ENCODE measurements at regions not wholly inside any gene's neighbourhood (a gene's known extent, or its start where the extent isn't known, plus 50 kb on each side); places are given as distances from the start of the nearest gene placed in this dataset.

DNA sequence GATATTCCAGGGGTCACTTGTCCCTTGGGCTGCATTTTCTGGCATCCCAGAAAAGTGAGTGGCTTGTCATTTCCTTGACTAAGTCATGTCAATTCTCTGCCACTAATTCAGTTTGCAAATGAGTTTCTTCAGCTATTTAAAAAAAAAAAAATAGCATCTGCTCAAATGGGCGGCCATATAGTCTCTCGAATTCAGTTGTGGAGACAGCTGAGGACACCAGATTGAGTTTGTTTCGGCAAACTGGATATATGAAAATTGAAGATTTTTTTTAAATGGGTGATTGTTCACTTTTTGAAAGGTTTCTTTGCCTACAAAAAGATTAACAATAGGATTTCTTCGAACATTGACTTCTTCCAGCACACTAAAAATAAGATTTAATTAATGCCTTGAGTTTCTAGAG, 96.3 kb upstream of the TIAM2 start:
- Mint-ChIP-seq H3K27ac (ENCODE audit: unreplicated experiment) (no peak overlapping the region), H3K4me1 (ENCODE audit: low read depth) (peaks cover 10% of the 10 kb centered on the region), H3K4me3 (ENCODE audit: unreplicated experiment) (no peak overlapping the region), H3K9me3 (ENCODE audit: low read depth) (no peaks in the 10 kb centered on the region), H3K27me3 (ENCODE audit: low read depth) (no peaks in the 10 kb centered on the region), H3K36me3 (ENCODE audit: low read depth) (peaks cover 3% of the 10 kb centered on the region)
- TF ChIP-seq, protein P1, sequence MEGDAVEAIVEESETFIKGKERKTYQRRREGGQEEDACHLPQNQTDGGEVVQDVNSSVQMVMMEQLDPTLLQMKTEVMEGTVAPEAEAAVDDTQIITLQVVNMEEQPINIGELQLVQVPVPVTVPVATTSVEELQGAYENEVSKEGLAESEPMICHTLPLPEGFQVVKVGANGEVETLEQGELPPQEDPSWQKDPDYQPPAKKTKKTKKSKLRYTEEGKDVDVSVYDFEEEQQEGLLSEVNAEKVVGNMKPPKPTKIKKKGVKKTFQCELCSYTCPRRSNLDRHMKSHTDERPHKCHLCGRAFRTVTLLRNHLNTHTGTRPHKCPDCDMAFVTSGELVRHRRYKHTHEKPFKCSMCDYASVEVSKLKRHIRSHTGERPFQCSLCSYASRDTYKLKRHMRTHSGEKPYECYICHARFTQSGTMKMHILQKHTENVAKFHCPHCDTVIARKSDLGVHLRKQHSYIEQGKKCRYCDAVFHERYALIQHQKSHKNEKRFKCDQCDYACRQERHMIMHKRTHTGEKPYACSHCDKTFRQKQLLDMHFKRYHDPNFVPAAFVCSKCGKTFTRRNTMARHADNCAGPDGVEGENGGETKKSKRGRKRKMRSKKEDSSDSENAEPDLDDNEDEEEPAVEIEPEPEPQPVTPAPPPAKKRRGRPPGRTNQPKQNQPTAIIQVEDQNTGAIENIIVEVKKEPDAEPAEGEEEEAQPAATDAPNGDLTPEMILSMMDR (IDR thresholded peaks at IDR 0.05) = no peak
- no peak for DNase-seq (ENCODE audit: low spot score)

DNA sequence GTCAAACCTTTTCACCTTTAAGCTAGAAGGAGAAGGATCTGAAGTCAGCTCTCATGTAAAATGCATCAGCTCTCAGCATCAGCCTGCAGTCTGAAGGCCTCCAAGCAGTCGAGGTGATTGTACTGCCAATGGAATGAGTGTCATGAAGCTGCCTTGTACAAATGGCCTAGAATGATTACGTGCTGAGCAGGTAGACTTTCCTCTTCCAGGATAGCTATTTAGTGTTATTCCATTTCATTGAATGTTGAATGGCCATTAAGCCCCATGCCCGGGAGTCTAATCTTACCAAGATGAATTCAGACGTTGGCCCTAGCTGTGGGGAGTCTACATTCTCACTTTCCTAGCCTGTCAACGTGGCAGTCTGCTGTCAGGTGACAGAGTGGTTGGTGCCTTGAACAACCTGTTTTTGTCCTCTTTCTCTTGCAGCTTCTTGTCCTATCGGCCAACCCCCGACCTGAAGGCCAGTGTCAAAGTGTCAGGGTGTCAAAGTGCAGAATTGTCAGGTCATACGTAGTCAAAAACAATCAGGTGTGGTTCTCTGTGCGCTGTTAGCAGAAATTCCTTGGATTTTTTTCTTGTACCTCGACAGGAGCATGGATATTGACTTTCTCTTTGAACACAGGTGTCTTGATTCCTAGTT, 95.2 kb upstream of the TIAM2 start:
- no peak for DNase-seq (ENCODE audit: low spot score)
- Mint-ChIP-seq H3K9me3 (ENCODE audit: low read depth) (no peaks in the 10 kb centered on the region), H3K36me3 (ENCODE audit: low read depth) (peaks cover 3% of the 10 kb centered on the region), H3K4me3 (ENCODE audit: unreplicated experiment) (no peak overlapping the region), H3K27me3 (ENCODE audit: low read depth) (no peaks in the 10 kb centered on the region), H3K4me1 (ENCODE audit: low read depth) (peaks cover 2% of the 10 kb centered on the region), H3K27ac (ENCODE audit: unreplicated experiment) (no peak overlapping the region)
- TF ChIP-seq, protein P1 (IDR thresholded peaks at IDR 0.05) = no peak

- Mint-ChIP-seq H3K9me3 (ENCODE audit: low read depth) (no peaks in the 10 kb centered on the region), H3K27me3 (ENCODE audit: low read depth) (no peaks in the 10 kb centered on the region), H3K4me1 (ENCODE audit: low read depth) (no peaks in the 10 kb centered on the region), H3K36me3 (ENCODE audit: low read depth) (peaks cover 3% of the 10 kb centered on the region), H3K4me3 (ENCODE audit: unreplicated experiment) (no peak overlapping the region), H3K27ac (ENCODE audit: unreplicated experiment) (no peak overlapping the region)
- DNase-seq (ENCODE audit: low spot score) = no peak
- TF ChIP-seq, protein P1 (IDR thresholded peaks at IDR 0.05) = no peak
Measured at GRCh38 chr6:154901876-154902552, 93.1 kb upstream of the TIAM2 start.

DNA sequence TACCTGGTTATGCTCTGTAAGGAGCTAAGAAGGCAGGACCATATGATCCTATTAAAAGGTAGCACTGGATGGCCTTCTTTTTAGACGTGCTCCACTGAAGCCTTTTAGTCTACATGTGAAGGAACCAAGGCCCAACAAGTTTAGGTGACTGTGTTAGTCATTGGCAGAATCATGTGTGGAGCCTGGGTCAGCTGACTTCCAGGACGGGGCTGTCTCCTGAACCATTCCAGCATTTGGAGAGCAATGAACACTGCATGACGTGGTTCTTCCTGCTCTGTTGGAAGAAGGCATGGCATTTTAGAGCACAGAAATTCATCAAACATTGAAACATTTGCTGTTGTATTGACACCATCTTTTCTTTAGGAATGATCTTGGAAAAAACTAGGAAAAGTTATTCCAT, 87.8 kb upstream of the TIAM2 start:
- no peaks in the 10 kb centered on the region for H3K27me3 Mint-ChIP-seq (ENCODE audit: low read depth)
- no peak overlapping the region for H3K27ac Mint-ChIP-seq (ENCODE audit: unreplicated experiment)
- no peaks in the 10 kb centered on the region for H3K9me3 Mint-ChIP-seq (ENCODE audit: low read depth)
- peaks cover 7% of the 10 kb centered on the region for H3K4me1 Mint-ChIP-seq (ENCODE audit: low read depth)
- no peak overlapping the region for H3K4me3 Mint-ChIP-seq (ENCODE audit: unreplicated experiment)
- H3K36me3 Mint-ChIP-seq (ENCODE audit: low read depth) = no peaks in the 10 kb centered on the region
- TF ChIP-seq, protein P1 (IDR thresholded peaks at IDR 0.05) = no peak
- DNase-seq (ENCODE audit: low spot score) = no peak

- Mint-ChIP-seq H3K36me3 (ENCODE audit: low read depth) (no peaks in the 10 kb centered on the region), H3K27me3 (ENCODE audit: low read depth) (no peaks in the 10 kb centered on the region), H3K9me3 (ENCODE audit: low read depth) (no peaks in the 10 kb centered on the region), H3K27ac (ENCODE audit: unreplicated experiment) (no peak overlapping the region), H3K4me3 (ENCODE audit: unreplicated experiment) (no peak overlapping the region), H3K4me1 (ENCODE audit: low read depth) (peaks cover 7% of the 10 kb centered on the region)
- no peak for DNase-seq (ENCODE audit: low spot score)
- TF ChIP-seq, protein P1 (IDR thresholded peaks at IDR 0.05) = no peak
Measured at GRCh38 chr6:154908723-154909122, 86.4 kb upstream of the TIAM2 start.

All from chondrocyte (in vitro differentiated cells).